Fibroblast of pulmonary artery (primary cell): ENCODE measurements at regions not wholly inside any gene's neighbourhood (a gene's known extent, or its start where the extent isn't known, plus 50 kb on each side); places are given as distances from the start of the nearest gene placed in this dataset.

ENCODE experiments used
- DNase-seq: peaks from one replicate; pipeline ENCODE4 v3.0.0-alpha.2; 2010; ENCODE audit warnings: low read depth
- H3K4me3 ChIP-seq: replicated peaks from 2 replicates; pipeline ENCODE4 v1.5.1; 2011; ENCODE audit warnings: low read depth, mild to moderate bottlenecking, control low read depth, low read length, moderate library complexity
- CTCF ChIP-seq: IDR thresholded peaks from 2 replicates; pipeline ENCODE4 v1.5.1; 2011; ENCODE audit warnings: mild to moderate bottlenecking, control low read depth, low read length, inconsistent platforms; ENCODE audit errors: missing control alignments

- no peak for DNase-seq
- H3K4me3 ChIP-seq, result no peak overlapping the region
- TF ChIP-seq CTCF, result no peak
These were observed 556.6 kb downstream of the DIAPH3 start for GRCh38 chr13:59607172-59607571.

GRCh38 chr13:59607780-59608233, 555.9 kb downstream of the DIAPH3 start:
- H3K4me3 ChIP-seq, result no peak overlapping the region
- no peak for TF ChIP-seq CTCF
- no peak for DNase-seq

GRCh38 chr13:59609421-59609820, 554.3 kb downstream of the DIAPH3 start:
- H3K4me3 ChIP-seq, result no peak overlapping the region
- no peak for TF ChIP-seq CTCF
- no peak for DNase-seq
